Activated gamma-delta T cell treated with Interleukin-2 at 50 U/mL for 16 hours (primary cell): ENCODE measurements at regions not wholly inside any gene's neighbourhood (a gene's known extent, or its start where the extent isn't known, plus 50 kb on each side); places are given as distances from the start of the nearest gene placed in this dataset.
"Not testable (repeated sequence)": the region's sequence is repeated elsewhere in the genome, so short reads cannot be mapped to it uniquely, and the experiment has no call there.

Source experiments
- DNase-seq: peaks from one replicate; pipeline ENCODE4 v3.0.0-alpha.2; 2020

- no peak for DNase-seq
Observed at GRCh38 chr5:67732921-67733320, 482.6 kb upstream of the PIK3R1 start.

GRCh38 chr5:67732471-67732870 is 483.1 kb upstream of the PIK3R1 start:
- no peak for DNase-seq

- no peak for DNase-seq
Observed at GRCh38 chr5:67731886-67732285, 483.7 kb upstream of the PIK3R1 start.

GRCh38 chr5:67730917-67731474 is 484.6 kb upstream of the PIK3R1 start:
- no peak for DNase-seq

- DNase-seq, result no peak
Observed at GRCh38 chr5:67728326-67728890, 487.1 kb upstream of the PIK3R1 start.

GRCh38 chr5:67725604-67726003 is 490.0 kb upstream of the PIK3R1 start:
- DNase-seq, result no peak

- DNase-seq, result no peak
Observed at GRCh38 chr5:67724412-67725135, 491.0 kb upstream of the PIK3R1 start.

- no peak for DNase-seq
Observed at GRCh38 chr5:67723873-67724272, 491.7 kb upstream of the PIK3R1 start.

- DNase-seq, result not testable (repeated sequence)
Observed at GRCh38 chr5:67722582-67722981, 493.0 kb upstream of the PIK3R1 start.

- no peak for DNase-seq
Observed at GRCh38 chr5:67720162-67720772, 495.3 kb upstream of the PIK3R1 start.

- DNase-seq, result no peak
Observed at GRCh38 chr5:67702008-67702407, 505.4 kb upstream of the CD180 start.

GRCh38 chr5:67699560-67699959 is 503.0 kb upstream of the CD180 start:
- no peak for DNase-seq

GRCh38 chr5:67696446-67696845 is 499.8 kb upstream of the CD180 start:
- no peak for DNase-seq

GRCh38 chr5:67695369-67695768 is 498.8 kb upstream of the CD180 start:
- DNase-seq, result no peak

- DNase-seq, result no peak
Observed at GRCh38 chr5:67694810-67695191, 498.2 kb upstream of the CD180 start.

- DNase-seq, result no peak
Observed at GRCh38 chr5:67693956-67694809, 497.6 kb upstream of the CD180 start.

GRCh38 chr5:67686746-67687145 is 490.1 kb upstream of the CD180 start:
- DNase-seq, result no peak

- DNase-seq, result no peak
Observed at GRCh38 chr5:67681703-67682102, 485.1 kb upstream of the CD180 start.

GRCh38 chr5:67680099-67680498 is 483.5 kb upstream of the CD180 start:
- no peak for DNase-seq

GRCh38 chr5:67679184-67679841 is 482.7 kb upstream of the CD180 start:
- DNase-seq, result no peak

- DNase-seq, result no peak
Observed at GRCh38 chr5:67678594-67678993, 482.0 kb upstream of the CD180 start.

GRCh38 chr5:67677422-67677970 is 480.9 kb upstream of the CD180 start:
- no peak for DNase-seq
